Activated naive CD4-positive, alpha-beta T cell treated with anti-CD3 and anti-CD28 coated beads for 36 hours (primary cell): ENCODE measurements at regions not wholly inside any gene's neighbourhood (a gene's known extent, or its start where the extent isn't known, plus 50 kb on each side); places are given as distances from the start of the nearest gene placed in this dataset.

Source experiments
- CTCF ChIA-PET: fragments of 350-600 bp; sonication (Branson Sonifier 250); formaldehyde crosslinking; loops from one replicate; lab custom pipeline; 2021; ENCODE audit warnings: antibody characterized with exemption; lab: Charles Lee
- DNase-seq: peaks from one replicate; pipeline ENCODE4 v3.0.0-alpha.2; 2020
- H3K27ac Mint-ChIP-seq: one replicate; pipeline ENCODE4 v1.8.0; 2021; ENCODE audit warnings: mild to moderate bottlenecking, mixed read lengths
- H3K27me3 Mint-ChIP-seq: one replicate; pipeline ENCODE4 v1.8.0; 2021; ENCODE audit warnings: low read depth, mixed read lengths
- H3K36me3 Mint-ChIP-seq: one replicate; pipeline ENCODE4 v1.8.0; 2021; ENCODE audit warnings: low read depth, mixed read lengths
- H3K4me1 Mint-ChIP-seq: one replicate; pipeline ENCODE4 v1.8.0; 2021; ENCODE audit warnings: low read depth, mixed read lengths
- H3K4me3 Mint-ChIP-seq: one replicate; pipeline ENCODE4 v1.8.0; 2021; ENCODE audit warnings: mild to moderate bottlenecking, moderate library complexity, mixed read lengths
- H3K9me3 Mint-ChIP-seq: one replicate; pipeline ENCODE4 v1.8.0; 2021; ENCODE audit warnings: mixed read lengths
- intact Hi-C: fragments of 100-400 bp; cut with micrococcal nuclease; formaldehyde crosslinking; loops from one replicate; pipeline ENCODE4 v1.15.1; 2023

- CTCF ChIA-PET = no interaction called here
- Mint-ChIP-seq H3K4me3 (no peak overlapping the region), H3K27ac (no peak overlapping the region), H3K36me3 (no peaks in the 10 kb centered on the region), H3K9me3 (no peaks in the 10 kb centered on the region), H3K27me3 (no peaks in the 10 kb centered on the region), H3K4me1 (no peaks in the 10 kb centered on the region)
- DNase-seq = no peak
- intact Hi-C loops = no loop called here
These were observed 1091.5 kb upstream of the GYPC start for GRCh38 chr2:125564471-125564870.

- H3K36me3 Mint-ChIP-seq = no peaks in the 10 kb centered on the region
These were observed 1089.5 kb upstream of the GYPC start for GRCh38 chr2:125566422-125566821.

GRCh38 chr2:125567100-125567499 is 1088.9 kb upstream of the GYPC start:
- no peaks in the 10 kb centered on the region for H3K4me1 Mint-ChIP-seq
- no peak for DNase-seq
- H3K27ac Mint-ChIP-seq = no peak overlapping the region
- no peaks in the 10 kb centered on the region for H3K36me3 Mint-ChIP-seq
- H3K4me3 Mint-ChIP-seq = no peak overlapping the region
- no peaks in the 10 kb centered on the region for H3K9me3 Mint-ChIP-seq
- H3K27me3 Mint-ChIP-seq = no peaks in the 10 kb centered on the region
- intact Hi-C loops = no loop called here
- CTCF ChIA-PET = no interaction called here

More at GRCh38 chr2:125566422-125566821, 1089.5 kb upstream of the GYPC start:
- H3K4me3 Mint-ChIP-seq = no peak overlapping the region
- no peaks in the 10 kb centered on the region for H3K27me3 Mint-ChIP-seq
- no peak for DNase-seq
- H3K9me3 Mint-ChIP-seq = no peaks in the 10 kb centered on the region
- intact Hi-C loops = no loop called here
- no peaks in the 10 kb centered on the region for H3K4me1 Mint-ChIP-seq
- H3K27ac Mint-ChIP-seq = no peak overlapping the region
- CTCF ChIA-PET = interaction anchor here (0.7 kb wide), 1 partner anchor 741 kb away, joined by 3 read pairs; no protein-coding TSS in a partner anchor

- Mint-ChIP-seq H3K9me3 (no peaks in the 10 kb centered on the region), H3K36me3 (no peaks in the 10 kb centered on the region), H3K4me3 (no peak overlapping the region), H3K27ac (no peak overlapping the region), H3K4me1 (no peaks in the 10 kb centered on the region), H3K27me3 (no peaks in the 10 kb centered on the region)
- CTCF ChIA-PET = no interaction called here
- no peak for DNase-seq
- intact Hi-C loops = no loop called here
These were observed 1083.3 kb upstream of the GYPC start for GRCh38 chr2:125572660-125573059.

- intact Hi-C loops = no loop called here
- Mint-ChIP-seq H3K27ac (no peak overlapping the region), H3K27me3 (no peaks in the 10 kb centered on the region), H3K4me3 (no peak overlapping the region), H3K36me3 (no peaks in the 10 kb centered on the region), H3K9me3 (no peaks in the 10 kb centered on the region), H3K4me1 (no peaks in the 10 kb centered on the region)
- no peak for DNase-seq
- CTCF ChIA-PET = no interaction called here
These were observed 1082.5 kb upstream of the GYPC start for GRCh38 chr2:125573432-125573831.

- no peaks in the 10 kb centered on the region for H3K9me3 Mint-ChIP-seq
- CTCF ChIA-PET = no interaction called here
- H3K4me1 Mint-ChIP-seq = no peaks in the 10 kb centered on the region
- H3K27me3 Mint-ChIP-seq = no peaks in the 10 kb centered on the region
- no peaks in the 10 kb centered on the region for H3K36me3 Mint-ChIP-seq
- intact Hi-C loops = no loop called here
- no peak overlapping the region for H3K4me3 Mint-ChIP-seq
- H3K27ac Mint-ChIP-seq = no peak overlapping the region
- DNase-seq = no peak
These were observed 1079.4 kb upstream of the GYPC start for GRCh38 chr2:125576558-125576957.

- no peak overlapping the region for H3K4me3 Mint-ChIP-seq
- CTCF ChIA-PET = no interaction called here
- no peaks in the 10 kb centered on the region for H3K27me3 Mint-ChIP-seq
- no peaks in the 10 kb centered on the region for H3K9me3 Mint-ChIP-seq
- intact Hi-C loops = no loop called here
- no peaks in the 10 kb centered on the region for H3K36me3 Mint-ChIP-seq
- no peak for DNase-seq
- H3K4me1 Mint-ChIP-seq = no peaks in the 10 kb centered on the region
- H3K27ac Mint-ChIP-seq = no peak overlapping the region
These were observed 1074.4 kb upstream of the GYPC start for GRCh38 chr2:125581557-125581956.

GRCh38 chr2:125582516-125582915 is 1073.4 kb upstream of the GYPC start:
- no peak for DNase-seq
- intact Hi-C loops = no loop called here
- H3K27ac Mint-ChIP-seq = no peak overlapping the region
- no peaks in the 10 kb centered on the region for H3K27me3 Mint-ChIP-seq
- H3K9me3 Mint-ChIP-seq = no peaks in the 10 kb centered on the region
- H3K36me3 Mint-ChIP-seq = no peaks in the 10 kb centered on the region
- H3K4me1 Mint-ChIP-seq = no peaks in the 10 kb centered on the region
- CTCF ChIA-PET = no interaction called here
- H3K4me3 Mint-ChIP-seq = no peak overlapping the region

GRCh38 chr2:125584732-125585131 is 1071.2 kb upstream of the GYPC start:
- H3K36me3 Mint-ChIP-seq = no peaks in the 10 kb centered on the region
- CTCF ChIA-PET = no interaction called here
- H3K27me3 Mint-ChIP-seq = no peaks in the 10 kb centered on the region
- no peak overlapping the region for H3K27ac Mint-ChIP-seq
- intact Hi-C loops = no loop called here
- peaks cover under 1% of the 10 kb centered on the region for H3K9me3 Mint-ChIP-seq
- no peaks in the 10 kb centered on the region for H3K4me1 Mint-ChIP-seq
- no peak overlapping the region for H3K4me3 Mint-ChIP-seq
- DNase-seq = no peak

GRCh38 chr2:125588780-125589179 is 1067.2 kb upstream of the GYPC start:
- Mint-ChIP-seq H3K27ac (no peak overlapping the region), H3K4me1 (no peaks in the 10 kb centered on the region), H3K36me3 (no peaks in the 10 kb centered on the region), H3K27me3 (no peaks in the 10 kb centered on the region), H3K9me3 (peaks cover 4% of the 10 kb centered on the region), H3K4me3 (no peak overlapping the region)
- DNase-seq = no peak
- CTCF ChIA-PET = no interaction called here
- intact Hi-C loops = no loop called here

GRCh38 chr2:125591954-125592353 is 1064.0 kb upstream of the GYPC start:
- intact Hi-C loops = no loop called here
- DNase-seq = no peak
- H3K4me3 Mint-ChIP-seq = no peak overlapping the region

GRCh38 chr2:125593036-125593435 is 1062.9 kb upstream of the GYPC start:
- Mint-ChIP-seq H3K4me1 (no peaks in the 10 kb centered on the region), H3K9me3 (peaks cover 6% of the 10 kb centered on the region), H3K4me3 (no peak overlapping the region), H3K27ac (no peak overlapping the region), H3K27me3 (no peaks in the 10 kb centered on the region), H3K36me3 (no peaks in the 10 kb centered on the region)
- no peak for DNase-seq
- intact Hi-C loops = no loop called here
- CTCF ChIA-PET = no interaction called here

More at GRCh38 chr2:125591954-125592353, 1064.0 kb upstream of the GYPC start:
- CTCF ChIA-PET = no interaction called here
- no peak overlapping the region for H3K27ac Mint-ChIP-seq
- H3K27me3 Mint-ChIP-seq = no peaks in the 10 kb centered on the region
- H3K9me3 Mint-ChIP-seq = peaks cover 4% of the 10 kb centered on the region
- H3K36me3 Mint-ChIP-seq = no peaks in the 10 kb centered on the region
- no peaks in the 10 kb centered on the region for H3K4me1 Mint-ChIP-seq

GRCh38 chr2:125596612-125597011 is 1059.3 kb upstream of the GYPC start:
- Mint-ChIP-seq H3K4me1 (no peaks in the 10 kb centered on the region), H3K9me3 (peaks cover 1% of the 10 kb centered on the region), H3K36me3 (no peaks in the 10 kb centered on the region), H3K27ac (no peak overlapping the region), H3K27me3 (no peaks in the 10 kb centered on the region), H3K4me3 (no peak overlapping the region)
- CTCF ChIA-PET = no interaction called here
- no peak for DNase-seq
- intact Hi-C loops = no loop called here

GRCh38 chr2:125615438-125615837 is 1040.5 kb upstream of the GYPC start:
- H3K9me3 Mint-ChIP-seq = peaks cover 4% of the 10 kb centered on the region
- intact Hi-C loops = no loop called here
- no peak overlapping the region for H3K4me3 Mint-ChIP-seq
- CTCF ChIA-PET = no interaction called here
- H3K4me1 Mint-ChIP-seq = no peaks in the 10 kb centered on the region
- H3K27ac Mint-ChIP-seq = no peak overlapping the region
- H3K27me3 Mint-ChIP-seq = no peaks in the 10 kb centered on the region
- DNase-seq = no peak
- H3K36me3 Mint-ChIP-seq = no peaks in the 10 kb centered on the region
